Suprapubic skin (tissue), 3 donors: ENCODE measurements at regions not wholly inside any gene's neighbourhood (a gene's known extent, or its start where the extent isn't known, plus 50 kb on each side); places are given as distances from the start of the nearest gene placed in this dataset.

ENCODE experiments used
- CTCF ChIP-seq, 2 donors: fragments of 200-600 bp in 1 of 2; fragments of 450-650 bp in 1 of 2; sonication (generic) in 1 of 2; IDR thresholded peaks; one replicate each; pipeline ENCODE4 v1.5.1; 2016 to 2019; ENCODE audit warnings: antibody characterized with exemption in 2 of 2, mild to moderate bottlenecking in 1 of 2, moderate library complexity in 1 of 2
- POLR2AphosphoS5 ChIP-seq, 3 donors: sonication (generic); formaldehyde crosslinking; IDR thresholded peaks; one replicate each; pipeline ENCODE4 v1.6.1; 2017; ENCODE audit warnings: antibody characterized with exemption in 3 of 3

- TF ChIP-seq POLR2AphosphoS5 (IDR thresholded peaks at IDR 0.05), result no peak
- TF ChIP-seq CTCF (IDR thresholded peaks at IDR 0.05), result no peak
Observed at GRCh38 chr5:68849103-68849502, 244.7 kb upstream of the SLC30A5 start.
